DOHH2 (cell line): ENCODE measurements at regions not wholly inside any gene's neighbourhood (a gene's known extent, or its start where the extent isn't known, plus 50 kb on each side); places are given as distances from the start of the nearest gene placed in this dataset.

ENCODE experiments used
- H3F3A ChIP-seq: fragments of 200-600 bp; sonication (generic), shearing (Covaris generic); 2 replicates; pipeline ENCODE4 v1.6.0; 2016; ENCODE audit warnings: antibody characterized with exemption, mild to moderate bottlenecking; ENCODE audit not compliant: control insufficient read depth, insufficient read depth
- H3K27ac ChIP-seq: fragments of 200-600 bp; sonication (generic); 2 replicates; pipeline ENCODE4 v1.5.1; 2014; ENCODE audit warnings: low read depth, mild to moderate bottlenecking, low read length, moderate library complexity
- H3K27me3 ChIP-seq: fragments of 200-600 bp; sonication (generic); 2 replicates; pipeline ENCODE4 v1.6.1; 2014; ENCODE audit warnings: mild to moderate bottlenecking, low read length, mixed read lengths; ENCODE audit not compliant: control insufficient read depth
- H3K36me3 ChIP-seq: fragments of 200-600 bp; sonication (generic); 2 replicates; pipeline ENCODE4 v1.6.1; 2014; ENCODE audit warnings: mild to moderate bottlenecking, low read length, moderate library complexity, mixed read lengths; ENCODE audit not compliant: control insufficient read depth
- H3K4me1 ChIP-seq: fragments of 200-600 bp; sonication (generic); 2 replicates; pipeline ENCODE4 v1.6.1; 2014; ENCODE audit warnings: mild to moderate bottlenecking, low read length, mixed read lengths; ENCODE audit not compliant: control insufficient read depth
- H3K4me2 ChIP-seq: fragments of 200-600 bp; sonication (generic); 2 replicates; pipeline ENCODE4 v1.6.0; 2014; ENCODE audit warnings: mild to moderate bottlenecking, low read length, moderate library complexity
- H3K4me3 ChIP-seq: fragments of 200-600 bp; sonication (generic); 2 replicates; pipeline ENCODE4 v1.5.1; 2014; ENCODE audit warnings: mild to moderate bottlenecking, low read length, mixed read lengths
- H3K79me2 ChIP-seq: fragments of 200-600 bp; sonication (generic); 2 replicates; pipeline ENCODE4 v1.6.1; 2014; ENCODE audit warnings: mild to moderate bottlenecking, low read length, mixed read lengths; ENCODE audit not compliant: control insufficient read depth
- H3K9me2 ChIP-seq: fragments of 200-600 bp; sonication (generic); replicated peaks from 2 replicates; pipeline ENCODE4 v1.6.1; 2014; ENCODE audit warnings: mild to moderate bottlenecking, low read length, mixed read lengths; ENCODE audit not compliant: control insufficient read depth
- H3K9me3 ChIP-seq: fragments of 200-600 bp; sonication (generic); 2 replicates; pipeline ENCODE4 v1.6.1; 2014; ENCODE audit warnings: antibody characterized with exemption, low read length, mixed read lengths; ENCODE audit not compliant: control insufficient read depth, insufficient read depth
- H4K20me1 ChIP-seq: fragments of 200-600 bp; sonication (generic); 2 replicates; pipeline ENCODE4 v1.6.0; 2014; ENCODE audit warnings: low read depth, mild to moderate bottlenecking, antibody characterized with exemption, low read length, moderate library complexity; ENCODE audit not compliant: control insufficient read depth, insufficient read depth
- CTCF ChIP-seq: fragments of 200-600 bp; sonication (generic); IDR thresholded peaks from one replicate; pipeline ENCODE4 v1.5.1; 2014; ENCODE audit warnings: antibody characterized with exemption, mild to moderate bottlenecking, low read depth, low read length; ENCODE audit not compliant: poor library complexity, severe bottlenecking
- EZH2phosphoT487 ChIP-seq: fragments of 200-600 bp; sonication (generic); IDR thresholded peaks from 2 replicates; pipeline ENCODE4 v1.6.1; 2017; ENCODE audit warnings: borderline replicate concordance, mild to moderate bottlenecking, antibody characterized with exemption, low read length, moderate library complexity, mixed read lengths

GRCh38 chrY:12553909-12554308 lies 147.1 kb upstream of the USP9Y start:
- Histone ChIP-seq H3F3A (no peaks in the 10 kb centered on the region), H3K9me3 (no peaks in the 10 kb centered on the region), H3K36me3 (no peaks in the 10 kb centered on the region), H3K4me2 (no peak overlapping the region), H3K4me3 (no peak overlapping the region), H3K27me3 (no peaks in the 10 kb centered on the region), H3K4me1 (no peaks in the 10 kb centered on the region), H4K20me1 (no peaks in the 10 kb centered on the region), H3K27ac (no peak overlapping the region), H3K9me2 (no peaks in the 10 kb centered on the region), H3K79me2 (no peaks in the 10 kb centered on the region)
- TF ChIP-seq EZH2phosphoT487 = no peak
- TF ChIP-seq CTCF = no peak

- Histone ChIP-seq H3K4me3 (no peak overlapping the region), H3K9me3 (no peaks in the 10 kb centered on the region), H3K79me2 (no peaks in the 10 kb centered on the region), H3K4me1 (no peaks in the 10 kb centered on the region), H3K27ac (no peak overlapping the region), H3F3A (no peaks in the 10 kb centered on the region), H3K9me2 (no peaks in the 10 kb centered on the region), H4K20me1 (no peaks in the 10 kb centered on the region), H3K27me3 (no peaks in the 10 kb centered on the region), H3K36me3 (no peaks in the 10 kb centered on the region), H3K4me2 (no peak overlapping the region)
- TF ChIP-seq EZH2phosphoT487 (no peak), CTCF (no peak)
These were observed 146.0 kb upstream of the USP9Y start for GRCh38 chrY:12555005-12555404.

GRCh38 chrY:12559007-12559406 lies 142.0 kb upstream of the USP9Y start:
- no peaks in the 10 kb centered on the region for H3K9me2 ChIP-seq
- H3K79me2 ChIP-seq = no peaks in the 10 kb centered on the region
- no peaks in the 10 kb centered on the region for H3K36me3 ChIP-seq
- H3K4me3 ChIP-seq = no peak overlapping the region
- no peaks in the 10 kb centered on the region for H3K27me3 ChIP-seq
- H4K20me1 ChIP-seq = no peaks in the 10 kb centered on the region
- H3K4me2 ChIP-seq = no peak overlapping the region
- TF ChIP-seq EZH2phosphoT487 (no peak), CTCF (no peak)
- no peaks in the 10 kb centered on the region for H3K9me3 ChIP-seq
- H3K27ac ChIP-seq = no peak overlapping the region
- no peaks in the 10 kb centered on the region for H3K4me1 ChIP-seq
- H3F3A ChIP-seq = no peaks in the 10 kb centered on the region

GRCh38 chrY:12576278-12576677 lies 124.8 kb upstream of the USP9Y start:
- Histone ChIP-seq H3K79me2 (no peaks in the 10 kb centered on the region), H3K27me3 (no peaks in the 10 kb centered on the region), H3F3A (no peaks in the 10 kb centered on the region), H3K4me1 (no peaks in the 10 kb centered on the region), H4K20me1 (no peaks in the 10 kb centered on the region), H3K27ac (no peak overlapping the region), H3K9me2 (no peaks in the 10 kb centered on the region), H3K36me3 (no peaks in the 10 kb centered on the region), H3K9me3 (no peaks in the 10 kb centered on the region), H3K4me2 (no peak overlapping the region), H3K4me3 (no peak overlapping the region)
- TF ChIP-seq EZH2phosphoT487 (no peak), CTCF (no peak)
